ENCODE measurements at regions not wholly inside any gene's neighbourhood (a gene's known extent, or its start where the extent isn't known, plus 50 kb on each side); places are given as distances from the start of the nearest gene placed in this dataset.

DNA sequence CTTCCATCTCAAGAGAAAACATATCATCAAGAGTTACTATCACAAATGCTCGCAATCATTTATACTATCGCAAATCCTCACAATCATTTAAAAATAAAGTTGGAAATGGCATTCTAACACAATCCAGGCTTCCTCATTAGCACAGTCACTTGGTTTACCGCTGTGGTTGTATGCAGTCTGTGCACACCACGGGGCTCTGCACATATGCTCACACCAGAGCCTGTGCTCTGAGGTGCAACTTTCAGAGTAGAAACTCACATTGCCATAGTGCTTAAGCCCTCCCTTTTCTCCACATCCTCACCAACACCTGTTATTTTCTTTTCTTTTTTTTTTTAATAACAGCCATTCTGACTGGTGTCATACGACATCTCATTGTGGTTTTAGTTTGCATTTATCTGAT is 235.6 kb upstream of the KLF6 start:
- no peak for DNase-seq (ENCODE audit: low spot score)

DNA sequence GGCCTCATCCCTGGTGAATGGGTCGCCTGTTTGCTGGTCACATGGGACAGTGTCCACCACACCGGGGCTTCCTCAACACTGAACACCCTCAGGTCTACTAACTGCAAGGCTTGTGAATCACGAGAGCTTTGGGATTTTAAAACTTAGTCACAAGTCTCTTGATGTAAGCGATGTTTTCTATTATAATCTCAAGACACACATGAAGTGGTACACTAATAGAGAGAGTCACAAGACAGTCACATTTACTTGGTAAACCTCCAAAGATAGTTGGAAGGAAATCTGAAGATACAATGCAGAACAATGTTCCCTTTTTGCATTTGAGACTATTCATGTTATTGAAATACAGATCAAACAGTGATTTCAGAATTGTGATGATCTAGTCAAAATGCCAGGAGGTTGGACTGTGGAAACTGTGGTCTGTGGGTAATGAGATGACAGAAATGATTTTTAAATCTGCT is 233.1 kb upstream of the KLF6 start:
- no peak for DNase-seq (ENCODE audit: low spot score)

DNA sequence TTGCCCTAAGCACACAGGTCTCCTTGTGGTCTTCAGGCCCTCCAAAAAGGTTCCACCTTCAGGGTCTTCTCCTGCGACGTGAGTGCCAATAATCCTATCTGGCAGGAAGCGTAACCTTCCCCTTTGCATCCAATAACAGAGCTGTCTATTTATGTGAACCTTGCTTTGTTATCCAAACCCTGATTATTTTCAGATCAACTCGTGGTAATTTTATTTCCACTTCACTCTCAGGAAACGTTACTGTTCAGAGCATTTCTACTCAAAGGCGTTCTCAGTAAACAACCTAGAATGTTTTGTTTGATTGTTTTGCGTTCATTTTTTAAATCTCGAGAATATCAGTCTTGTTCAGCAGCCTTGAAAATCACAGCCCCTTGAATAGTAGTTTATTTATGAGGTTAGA is 232.3 kb upstream of the KLF6 start:
- DNase-seq (ENCODE audit: low spot score): no peak

DNA sequence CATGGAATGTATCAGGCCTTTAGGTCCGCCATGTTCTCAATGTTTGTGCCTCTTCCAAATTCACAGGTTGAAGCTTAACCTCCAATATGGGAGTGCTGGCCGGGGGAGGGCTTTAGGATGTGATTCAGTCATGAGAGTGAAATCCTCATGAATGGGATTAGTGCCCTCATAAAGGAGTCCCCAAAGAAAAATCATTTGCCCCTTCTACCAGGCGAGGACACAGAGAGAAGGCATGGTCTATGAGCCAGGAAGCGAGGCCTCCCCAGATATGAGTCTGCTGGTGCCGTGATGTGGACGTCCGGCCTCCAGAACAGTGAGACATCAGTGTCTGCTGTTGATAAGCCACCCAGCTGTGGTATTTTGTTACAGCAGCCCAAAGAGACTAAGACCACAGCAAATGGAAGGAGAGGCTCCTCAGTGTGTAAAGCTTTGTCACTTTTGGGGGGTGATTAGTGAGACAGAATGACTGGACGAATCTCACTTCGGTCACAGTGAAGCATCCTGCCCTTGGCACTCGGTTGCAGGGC is 231.3 kb upstream of the KLF6 start:
- DNase-seq (ENCODE audit: low spot score): no peak

DNA sequence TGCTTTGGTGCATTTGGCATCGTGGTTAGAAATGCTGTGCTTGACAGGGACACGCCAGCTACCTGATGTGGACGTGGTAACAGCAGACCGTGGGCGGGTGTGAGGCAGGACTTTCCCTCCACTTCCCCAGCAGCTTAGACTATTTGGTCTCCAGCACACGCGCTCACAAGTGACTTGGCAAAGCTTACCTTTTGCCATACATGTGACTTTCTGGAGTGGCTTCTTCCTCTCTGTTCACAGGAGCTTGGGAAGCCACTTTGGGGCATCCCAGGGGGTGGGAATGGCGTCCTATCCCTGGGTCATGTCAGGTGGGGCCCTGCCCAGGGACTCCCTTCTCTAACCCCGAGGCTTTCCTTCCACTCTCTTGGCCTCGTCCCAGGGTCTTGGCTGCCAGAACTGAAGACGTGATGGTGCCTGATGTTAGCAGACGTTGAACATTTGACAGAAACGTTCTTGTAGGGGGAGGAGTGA is 228.7 kb upstream of the KLF6 start:
- no peak for DNase-seq (ENCODE audit: low spot score)

DNA sequence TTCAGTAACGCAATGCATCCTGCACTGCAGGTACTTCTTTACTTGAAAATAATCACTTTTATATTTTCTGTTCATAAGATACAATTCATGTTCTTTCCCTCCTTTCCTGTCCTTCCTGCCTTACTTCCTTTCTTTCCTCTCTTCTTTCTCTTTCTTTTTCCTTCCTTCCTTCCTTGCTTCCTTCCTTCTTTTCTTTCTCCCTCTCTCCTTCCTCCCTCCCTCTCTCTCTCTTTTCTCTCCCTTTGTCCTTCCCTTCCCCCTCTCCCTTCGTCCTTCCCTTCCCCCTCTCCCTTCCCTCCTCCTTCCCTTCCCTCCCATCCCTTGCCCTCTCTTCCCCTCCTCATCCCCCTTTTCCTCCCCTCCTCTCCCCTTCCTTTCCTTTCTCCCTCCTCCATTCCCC is 227.8 kb upstream of the KLF6 start:
- DNase-seq (ENCODE audit: low spot score): no peak

DNA sequence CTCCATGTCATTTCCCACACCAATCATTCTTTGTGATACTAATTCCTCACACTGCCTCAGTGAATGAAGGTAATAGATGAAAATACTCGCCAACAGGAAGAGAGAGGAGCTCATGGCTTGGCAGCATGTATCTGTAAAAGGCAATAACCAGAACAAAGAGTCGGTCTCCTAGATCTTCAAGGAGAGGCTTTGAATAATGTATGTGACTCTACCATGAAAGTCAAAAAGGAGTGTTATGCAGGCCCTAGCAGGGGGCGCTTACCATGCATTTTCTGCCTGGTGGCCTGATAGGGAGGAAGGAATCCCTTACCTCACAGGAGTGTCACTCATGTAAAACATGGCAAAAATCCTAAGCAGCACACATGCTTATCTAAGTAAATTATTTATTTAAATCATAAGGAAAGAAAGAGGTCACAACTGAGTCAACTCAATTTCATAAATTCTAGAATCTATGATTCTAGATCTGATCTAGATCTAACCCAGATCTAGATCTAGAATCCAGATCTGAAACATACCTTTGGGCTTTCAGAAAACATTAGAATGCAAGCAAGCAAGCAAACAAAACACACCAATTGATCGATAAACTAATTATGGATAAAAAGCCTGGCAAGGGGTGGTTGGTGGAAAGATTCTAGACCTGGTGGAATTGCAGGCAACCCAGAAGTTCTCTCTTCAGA is 226.3 kb upstream of the KLF6 start:
- DNase-seq (ENCODE audit: low spot score): no peak

DNA sequence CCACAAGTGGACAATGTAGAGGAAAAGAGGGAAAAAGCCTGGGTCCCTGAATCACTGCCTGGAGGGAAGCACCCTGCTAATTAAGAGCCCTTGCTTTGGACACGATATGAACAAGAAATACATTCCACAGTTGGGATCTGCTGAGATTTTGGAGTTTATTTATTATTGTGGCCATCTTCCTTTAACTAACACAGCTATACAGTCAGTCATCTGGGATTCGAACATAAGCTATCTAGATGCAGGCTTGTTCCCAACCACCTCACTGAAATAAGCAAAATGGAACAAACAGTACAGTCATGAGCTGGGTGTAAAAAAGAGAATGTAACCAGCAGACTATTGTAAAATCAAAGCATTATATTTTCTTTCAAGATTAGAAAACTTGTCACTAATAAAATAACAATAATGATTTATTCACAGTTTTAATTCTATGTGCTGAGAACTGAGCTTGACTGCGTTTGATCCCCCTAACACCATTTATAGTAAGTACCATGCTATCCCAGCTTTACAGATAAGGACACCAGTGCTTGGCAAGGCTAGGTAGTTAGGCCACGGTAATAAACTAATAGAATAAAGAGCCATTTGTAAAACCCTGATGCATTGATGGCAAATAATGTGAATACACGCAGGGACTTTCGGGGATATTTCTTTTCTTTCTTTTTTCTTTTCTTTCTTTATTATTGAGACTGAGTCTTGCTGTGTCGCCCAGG is 223.8 kb upstream of the KLF6 start:
- no peak for DNase-seq (ENCODE audit: low spot score)

DNA sequence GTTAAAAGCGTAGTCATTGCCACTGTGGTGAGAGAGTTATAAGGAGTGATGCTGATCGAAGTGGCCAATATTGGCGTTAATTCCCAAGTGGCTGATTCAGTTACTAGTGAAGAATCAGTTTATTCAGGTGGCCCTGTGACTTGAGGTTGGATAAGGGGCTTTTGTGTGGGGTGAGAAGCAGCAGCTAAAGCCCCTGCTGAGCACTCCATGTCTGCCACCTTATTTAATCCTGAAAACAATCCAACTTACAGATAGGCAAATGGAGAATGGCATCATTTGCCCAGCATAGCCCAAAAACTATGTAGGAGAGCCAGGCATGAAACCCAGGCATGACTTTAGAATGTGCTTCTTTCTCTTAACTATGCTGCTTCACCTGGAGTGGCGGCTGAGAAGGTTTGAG is 222.8 kb upstream of the KLF6 start:
- no peak for DNase-seq (ENCODE audit: low spot score)

DNA sequence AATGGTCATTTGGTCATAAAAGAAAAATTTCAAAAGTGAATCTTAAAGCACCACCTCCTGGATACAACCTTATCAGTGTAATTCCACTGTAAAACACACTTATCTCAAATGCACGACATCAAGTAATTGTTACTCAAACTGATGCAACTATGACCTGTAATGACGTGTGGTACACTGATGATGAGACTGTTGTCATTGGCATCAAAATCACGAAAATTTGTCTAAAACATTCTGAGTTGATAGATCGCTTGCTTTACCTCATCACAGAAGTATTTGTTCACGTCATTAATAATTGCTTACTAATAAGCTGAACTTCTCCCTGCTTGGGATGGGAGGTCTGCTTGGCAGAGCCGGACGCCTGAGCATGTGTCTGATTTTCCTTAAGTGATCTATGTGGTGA is 221.8 kb upstream of the KLF6 start:
- no peak for DNase-seq (ENCODE audit: low spot score)

DNA sequence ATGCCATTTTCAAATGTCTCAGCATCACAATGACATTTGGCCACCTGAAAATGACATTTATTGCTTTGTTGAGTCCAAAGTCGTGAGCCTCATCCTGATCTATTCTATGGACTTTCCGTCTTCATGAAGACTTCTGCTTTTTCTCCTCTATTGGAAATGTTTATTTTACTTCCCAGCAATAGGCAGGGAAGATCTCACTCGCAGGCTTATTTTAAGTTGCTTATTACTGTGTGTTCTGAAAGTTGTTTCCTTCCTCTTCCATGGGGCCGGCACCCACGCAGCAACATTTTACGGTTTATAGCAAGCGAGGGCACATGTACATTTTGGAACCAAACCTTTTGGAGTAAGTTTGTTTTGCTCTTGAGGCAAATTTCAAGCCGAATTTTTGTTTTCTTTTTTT is 221.0 kb upstream of the KLF6 start:
- no peak for DNase-seq (ENCODE audit: low spot score)

DNA sequence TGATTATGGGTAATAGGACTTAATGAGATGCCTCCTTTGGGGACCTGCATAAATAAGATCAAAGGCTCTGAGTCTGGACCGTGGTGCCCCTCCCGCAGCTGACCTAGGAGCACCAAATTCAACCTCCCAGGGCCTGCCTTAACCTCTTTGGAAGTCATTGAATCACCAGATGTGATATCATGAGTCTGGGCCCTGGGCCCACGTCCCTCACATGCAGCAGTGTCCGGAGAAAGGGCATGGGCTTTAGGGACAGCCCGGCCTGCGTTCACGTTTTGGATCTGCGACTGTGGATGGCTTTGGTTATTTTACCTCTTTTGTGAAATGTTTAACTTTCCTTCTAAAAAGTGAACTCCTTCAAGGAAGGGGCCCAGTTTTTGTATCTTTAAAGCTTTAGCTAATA is 220.0 kb upstream of the KLF6 start:
- DNase-seq (ENCODE audit: low spot score): no peak

DNA sequence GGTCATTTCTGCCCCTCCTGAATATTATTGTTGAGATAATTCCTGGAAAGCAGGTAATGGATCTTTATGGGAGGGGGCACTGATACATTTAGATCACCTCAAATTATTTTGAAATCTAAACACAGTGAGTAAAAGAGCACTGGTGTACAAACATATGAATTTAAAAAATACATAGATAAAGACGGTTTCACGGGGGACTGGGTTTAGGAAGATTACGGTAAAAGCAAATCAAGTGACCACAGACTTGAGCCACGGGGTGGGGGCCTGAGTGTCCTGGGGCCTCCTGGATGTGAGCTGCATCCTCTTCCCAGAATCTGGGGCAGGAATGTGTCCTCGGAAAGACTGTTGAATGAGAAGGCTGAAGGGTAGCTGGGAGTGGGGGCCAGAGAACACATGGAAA is 219.1 kb upstream of the KLF6 start:
- no peak for DNase-seq (ENCODE audit: low spot score)

DNA sequence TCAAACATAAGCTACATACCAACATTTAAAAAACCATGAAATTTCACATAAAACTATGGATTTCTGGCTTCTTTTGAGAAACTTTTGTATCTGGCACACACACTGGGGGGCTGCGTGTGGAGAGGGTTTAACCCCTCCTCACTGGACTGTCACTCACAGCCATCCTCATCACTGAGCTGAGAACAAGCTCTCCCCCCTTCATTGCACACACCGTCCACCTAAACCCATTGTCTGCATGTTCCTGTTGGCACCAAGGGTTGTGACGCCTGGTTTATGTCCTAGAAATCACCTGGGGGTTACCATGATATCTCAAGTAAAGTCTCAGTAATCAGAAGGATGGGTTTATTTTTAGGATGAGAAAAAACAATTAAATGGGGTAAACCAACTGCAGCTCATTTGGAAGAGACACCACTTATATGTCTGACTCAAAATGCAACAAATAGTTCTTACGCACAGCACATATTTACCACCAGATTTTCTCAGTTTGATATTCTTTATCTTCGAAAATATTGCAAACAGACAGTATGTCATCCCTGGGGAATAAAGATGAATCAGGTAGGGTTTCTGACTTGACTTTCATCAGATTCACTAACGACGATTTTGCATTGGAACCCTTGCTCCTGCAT is 218.5 kb upstream of the KLF6 start:
- no peak for DNase-seq (ENCODE audit: low spot score)

DNA sequence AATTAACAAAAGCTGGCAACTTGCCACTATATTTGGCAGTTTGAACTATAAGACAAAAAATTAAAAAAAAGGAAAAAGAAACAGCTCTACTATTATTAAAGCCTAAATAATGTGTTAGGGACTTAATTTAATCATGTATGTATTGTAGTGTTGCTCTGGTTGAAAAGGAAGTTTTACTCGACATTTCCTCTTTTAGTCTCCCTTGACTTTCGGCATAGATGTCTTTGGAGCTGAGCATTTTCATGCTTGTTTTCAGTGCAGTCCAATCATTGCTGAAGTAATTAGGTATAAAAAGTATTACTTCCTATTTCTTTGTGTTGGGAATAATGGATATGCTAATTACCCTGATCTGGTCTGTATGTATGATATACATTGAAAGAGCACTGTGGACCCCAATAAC is 216.8 kb upstream of the KLF6 start:
- no peak for DNase-seq (ENCODE audit: low spot score)

DNA sequence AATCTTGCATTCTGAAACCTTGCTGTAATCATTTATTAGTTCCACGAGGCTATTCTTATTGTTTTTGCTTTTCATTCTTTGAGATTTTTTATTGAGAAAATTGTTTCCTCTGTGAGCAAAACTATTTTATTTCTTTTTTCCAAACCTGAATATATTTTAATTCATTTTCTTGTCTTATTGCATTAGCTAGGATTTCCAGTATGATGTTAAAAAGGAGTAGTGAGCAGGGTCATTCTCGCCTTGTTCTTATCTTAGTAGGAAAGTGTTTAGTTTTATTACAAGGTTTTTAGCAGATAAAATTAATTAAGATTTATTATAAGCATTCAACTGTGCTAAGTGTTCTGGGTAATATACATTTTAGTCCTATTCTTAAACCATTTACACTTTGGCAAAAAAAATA is 214.6 kb upstream of the KLF6 start:
- DNase-seq (ENCODE audit: low spot score): no peak

DNA sequence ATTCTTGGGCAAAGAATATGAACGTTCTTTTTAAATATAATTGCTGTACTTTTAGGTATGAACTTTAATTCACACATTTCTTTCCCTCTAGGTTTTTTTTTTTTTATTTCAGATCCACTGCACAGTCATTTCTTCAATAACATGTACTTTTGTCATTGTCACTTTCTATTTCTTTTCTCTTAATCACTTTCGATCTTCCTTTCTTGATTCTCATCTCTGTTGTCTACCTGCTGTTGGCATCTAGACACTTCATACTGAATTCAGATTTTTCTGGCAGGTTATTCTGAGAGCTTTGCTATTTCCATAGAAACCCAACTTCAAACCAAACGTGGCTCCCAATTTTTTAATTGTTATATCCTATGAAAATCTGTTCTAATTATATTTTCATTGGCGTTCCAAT is 211.7 kb upstream of the KLF6 start:
- DNase-seq (ENCODE audit: low spot score): no peak

DNA sequence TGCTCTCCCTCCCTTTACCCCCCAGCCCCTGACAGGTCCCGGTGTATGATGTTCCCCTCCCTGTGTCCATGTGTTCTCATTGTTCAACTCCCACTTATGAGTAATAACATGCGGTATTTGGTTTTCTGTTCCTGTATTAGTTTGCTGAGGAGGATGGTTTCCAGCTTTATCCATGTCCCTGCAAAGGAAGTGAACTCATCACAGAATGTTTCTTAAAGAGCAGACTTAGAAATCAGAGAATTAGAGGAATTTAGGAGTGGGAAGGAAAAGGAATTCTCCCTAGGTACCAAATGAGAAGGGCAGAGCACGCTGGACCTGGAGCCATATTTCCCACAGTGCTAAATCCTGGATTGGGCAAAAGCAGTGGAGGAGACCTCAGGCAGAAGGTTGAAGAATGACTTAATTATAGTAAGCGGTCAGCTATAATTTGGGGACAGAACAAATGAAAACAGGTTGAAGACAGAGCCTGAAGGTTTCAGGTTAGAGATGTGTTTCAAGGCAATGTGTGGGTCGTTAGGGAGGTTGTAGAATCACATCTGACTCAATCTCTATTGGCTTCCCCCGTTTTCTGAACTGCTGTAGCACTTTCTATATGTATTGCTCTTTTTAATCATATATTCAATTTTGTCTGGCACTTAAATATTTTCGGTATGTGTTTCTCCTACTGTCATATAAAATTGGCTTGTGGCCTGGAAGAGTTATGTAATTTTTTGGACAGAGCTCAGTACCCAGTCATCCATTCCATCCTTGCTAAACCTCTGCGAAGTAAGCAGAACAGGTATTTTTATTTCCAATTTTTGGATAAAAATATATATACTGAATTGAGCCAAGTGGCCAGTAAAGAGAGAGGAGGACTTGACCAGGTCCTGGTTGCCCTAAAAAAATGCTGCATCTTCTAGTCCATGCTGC is 210.5 kb upstream of the KLF6 start:
- DNase-seq (ENCODE audit: low spot score): no peak

DNA sequence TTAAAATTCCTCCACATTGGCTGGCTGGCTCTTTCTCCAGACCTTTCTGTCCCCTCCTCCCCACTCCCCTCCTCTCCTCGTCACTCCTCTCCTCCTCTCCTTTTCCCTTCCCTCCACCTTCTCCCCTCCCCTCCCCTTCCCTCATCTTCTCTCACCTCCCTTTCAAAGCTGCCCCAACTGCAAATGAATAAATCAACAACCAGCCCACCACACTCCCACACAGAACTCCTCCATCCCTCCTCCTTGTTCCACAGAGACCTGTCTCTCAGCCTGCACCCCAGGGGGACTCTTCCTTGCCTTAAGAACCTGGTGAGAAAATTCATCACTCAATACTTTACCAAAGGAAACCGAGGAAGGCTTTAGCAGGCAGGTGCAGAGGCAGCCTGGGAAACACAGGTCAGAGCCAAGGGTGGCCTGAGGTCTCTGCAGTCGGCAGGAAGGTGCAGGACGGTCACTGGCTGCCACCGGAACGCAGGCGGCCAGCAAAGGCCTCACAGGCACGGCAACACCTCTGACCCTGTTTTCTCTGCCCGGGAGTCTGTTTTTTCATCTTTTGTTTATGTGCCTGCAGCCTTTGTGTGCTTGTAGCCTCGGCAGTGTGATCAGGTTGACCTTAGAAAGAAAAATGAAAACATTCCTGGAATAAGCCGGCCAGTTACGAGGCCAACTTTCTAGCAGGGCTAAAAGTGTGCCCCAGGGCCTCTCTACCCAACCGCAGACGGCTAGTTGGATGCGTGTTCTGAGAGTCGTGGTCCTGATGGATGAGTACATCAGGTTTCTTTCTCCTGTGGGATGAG is 207.6 kb upstream of the KLF6 start:
- no peak for DNase-seq (ENCODE audit: low spot score)

DNA sequence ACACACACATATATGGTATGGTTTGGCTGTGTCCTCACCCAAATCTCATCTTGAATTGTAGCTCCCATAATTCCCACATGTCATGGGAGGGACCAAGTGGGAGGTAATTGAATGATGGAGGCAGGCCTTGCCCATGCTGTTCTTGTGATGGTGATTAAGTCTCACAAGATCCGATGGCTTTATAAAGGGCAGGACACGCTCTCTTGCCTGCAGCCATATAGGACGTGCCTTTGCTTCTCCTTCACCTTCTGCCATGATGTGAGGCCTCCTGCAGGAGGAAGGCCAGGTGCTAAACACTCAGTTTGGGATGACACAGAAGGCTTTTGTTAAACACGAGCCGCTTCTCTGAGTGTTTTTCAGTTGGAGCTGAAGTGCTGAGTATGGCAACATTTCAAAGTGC is 205.3 kb upstream of the KLF6 start:
- no peak for DNase-seq (ENCODE audit: low spot score)

Data from RKO (cell line).